Lung (tissue), 11 donors: ENCODE measurements at regions not wholly inside any gene's neighbourhood (a gene's known extent, or its start where the extent isn't known, plus 50 kb on each side); places are given as distances from the start of the nearest gene placed in this dataset.
"Not testable (repeated sequence)": the region's sequence is repeated elsewhere in the genome, so short reads cannot be mapped to it uniquely, and the experiment has no call there.

ENCODE experiments used
- ATAC-seq: fragments of 200-7000 bp; cut with Tn5 transposase; one replicate; pipeline ENCODE4 v1.9.1; 2020; ENCODE audit warnings: moderate number of reproducible peaks; ENCODE audit not compliant: insufficient read depth, low FRiP score
- DNase-seq, 3 donors: peaks; one replicate each; pipeline ENCODE4 v3.0.0-alpha.2; 2013 to 2017
- H3K27ac ChIP-seq, 2 donors: one replicate each; pipeline ENCODE4 v1.5.1; 2013; ENCODE audit warnings: mild to moderate bottlenecking in 2 of 2, moderate library complexity in 2 of 2, control low read depth in 1 of 2, inconsistent platforms in 1 of 2, low read depth in 1 of 2, low read length in 1 of 2
- H3K27me3 ChIP-seq, 3 donors: one replicate each; pipeline ENCODE4 v1.5.1; 2013; ENCODE audit warnings: low read length in 2 of 3; ENCODE audit not compliant: control insufficient read depth in 3 of 3, insufficient read depth in 3 of 3
- H3K36me3 ChIP-seq, 4 donors: one replicate each; pipeline ENCODE4 v1.5.1; 2013; ENCODE audit warnings: low read length in 4 of 4, mild to moderate bottlenecking in 1 of 4, moderate library complexity in 1 of 4; ENCODE audit not compliant: control insufficient read depth in 4 of 4, insufficient read depth in 4 of 4
- H3K4me1 ChIP-seq, 5 donors: one replicate each; pipeline ENCODE4 v1.5.1; 2013; ENCODE audit warnings: low read length in 5 of 5, mild to moderate bottlenecking in 2 of 5, moderate library complexity in 1 of 5; ENCODE audit not compliant: control insufficient read depth in 5 of 5, insufficient read depth in 5 of 5
- H3K4me3 ChIP-seq: one replicate; pipeline ENCODE4 v1.5.1; 2013; ENCODE audit warnings: mild to moderate bottlenecking, control low read depth, moderate library complexity
- H3K9ac ChIP-seq, 2 donors: one replicate each; pipeline ENCODE4 v1.5.1; 2013; ENCODE audit warnings: low read length in 2 of 2, control low read depth in 1 of 2; ENCODE audit not compliant: insufficient read depth in 1 of 2
- H3K9me3 ChIP-seq, 4 donors: one replicate each; pipeline ENCODE4 v1.5.1; 2013; ENCODE audit warnings: low read length in 3 of 4, mild to moderate bottlenecking in 1 of 4, moderate library complexity in 1 of 4; ENCODE audit not compliant: control insufficient read depth in 4 of 4, insufficient read depth in 3 of 4
- CTCF ChIP-seq: IDR thresholded peaks from 2 replicates; pipeline ENCODE4 v1.5.1; 2012; ENCODE audit warnings: mild to moderate bottlenecking; ENCODE audit errors: control extremely low read depth, extremely low read depth
- WGBS, 2 donors: extraction: QIAGEN DNeasy Blood & Tissue Kit; methylation state at CpG; one replicate each; pipeline ENCODE4 v1.1.7; 2013; 5-methylcytosine and 5-hydroxymethylcytosine counted together
- donor health status: control.
- donor health status: control.
- donor health status: Bipolar disorder and iron deficiency.
- donor health status: healthy.
- donor health status: DM: yes; HTN: yes; CAD: no.

DNA sequence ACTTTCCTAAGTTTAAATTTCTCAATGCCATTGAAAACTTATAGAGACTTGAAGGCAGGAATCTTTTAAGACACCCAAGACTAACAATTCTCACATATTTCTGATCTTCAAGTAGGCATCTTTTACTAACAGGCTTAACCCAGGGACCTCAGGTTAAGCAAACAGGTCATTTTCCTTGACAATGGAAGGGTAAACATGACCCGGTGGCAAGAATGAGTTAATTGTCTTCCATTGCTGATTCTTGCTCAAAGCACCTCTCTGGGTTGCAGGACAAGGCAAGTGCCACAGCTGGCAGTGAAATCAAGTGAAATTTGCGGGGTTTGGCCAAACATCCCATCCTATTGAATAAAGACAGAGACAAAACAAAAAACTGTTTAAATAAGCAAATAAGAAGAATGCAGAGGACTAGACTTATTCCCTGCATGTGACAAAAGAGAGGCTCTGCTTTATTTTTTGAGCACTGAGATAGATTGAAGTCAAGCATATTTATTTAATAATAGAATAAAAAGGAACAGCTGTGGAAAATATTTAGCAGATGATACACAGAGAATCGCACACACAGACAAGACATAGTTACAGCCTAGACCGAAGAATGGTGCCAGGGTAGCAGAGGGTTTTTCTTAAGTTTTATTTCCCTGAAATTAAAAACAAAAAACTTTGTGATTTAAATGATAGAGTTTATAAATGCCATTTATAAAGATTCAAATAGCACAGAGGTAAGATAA lies 56.0 kb upstream of the MITF start:
- no peak for ATAC-seq
- no peak for TF ChIP-seq CTCF

GRCh38 chr3:69677456-69677855 lies 61.8 kb upstream of the MITF start:
- WGBS, 2 donors, result 91 to 97% methylated on average over 14 to 30 of the region's 30 CpGs
- not testable (repeated sequence) for H3K27ac ChIP-seq, H3K27me3 ChIP-seq, H3K9ac ChIP-seq, H3K9me3 ChIP-seq, ATAC-seq, H3K4me1 ChIP-seq, DNase-seq, H3K36me3 ChIP-seq, H3K4me3 ChIP-seq

More for the DNA sequence above, 56.0 kb upstream of the MITF start:
- Histone ChIP-seq H3K9me3 (no peaks in the 10 kb centered on the region), H3K4me3 (no peak overlapping the region), H3K36me3 (no peaks in the 10 kb centered on the region), H3K27me3 (no peaks in the 10 kb centered on the region), H3K9ac (no peak overlapping the region), H3K27ac (no peak overlapping the region), H3K4me1 (peaks cover 0 to 6% (median 0%) of the 10 kb centered on the region in 5 donors)
- DNase-seq, result no peak
- WGBS, 2 donors, result 54 to 64% methylated on average over 4 of the region's 4 CpGs

DNA sequence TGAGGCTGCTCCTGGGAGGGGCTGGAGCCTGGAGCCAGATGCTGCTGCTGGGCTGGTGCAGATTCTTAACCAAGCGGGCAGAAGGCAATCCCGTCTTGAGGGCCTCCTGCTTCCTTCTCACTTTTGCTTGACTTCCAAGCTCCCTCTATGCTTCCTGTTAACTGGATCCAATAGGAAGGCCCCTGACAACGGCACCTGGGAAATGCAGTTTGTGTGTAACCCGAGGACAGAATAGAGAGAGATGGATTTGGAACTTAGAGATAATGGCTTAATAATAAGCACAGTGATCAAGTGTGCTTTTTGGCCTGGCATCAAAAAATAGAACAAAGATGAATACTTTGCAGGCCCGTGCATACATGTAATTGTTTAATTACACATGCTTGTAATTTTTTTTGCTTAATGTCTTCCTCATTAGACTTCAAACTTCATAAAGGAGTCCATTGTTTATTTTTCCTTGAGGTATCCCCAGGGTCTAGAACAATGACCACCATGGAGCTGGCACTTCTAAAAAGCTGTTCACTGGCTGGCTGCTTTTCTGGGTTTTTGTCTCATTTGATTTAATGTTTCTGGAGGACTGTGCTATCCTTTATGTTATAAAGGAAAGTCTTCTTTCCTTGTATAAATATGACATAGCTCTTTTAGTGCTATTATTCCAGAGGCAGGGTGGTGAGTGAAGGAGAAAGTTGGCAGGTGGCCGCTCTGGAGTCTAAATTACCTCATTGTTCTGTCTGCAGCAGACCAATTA lies 63.3 kb upstream of the MITF start:
- H3K4me3 ChIP-seq, result no peak overlapping the region
- 60 to 62% methylated on average over 6 of the region's 6 CpGs for WGBS, 2 donors
- H3K9ac ChIP-seq, result no peak overlapping the region
- H3K9me3 ChIP-seq, result no peaks in the 10 kb centered on the region
- no peaks in the 10 kb centered on the region for H3K27me3 ChIP-seq
- H3K27ac ChIP-seq, result no peak overlapping the region
- DNase-seq (peak in 1 of 3 donors; percentile 39), ATAC-seq (no peak)
- no peaks in the 10 kb centered on the region for H3K36me3 ChIP-seq
- peaks cover 0 to 6% (median 2%) of the 10 kb centered on the region in 5 donors for H3K4me1 ChIP-seq
- no peak for TF ChIP-seq CTCF

DNA sequence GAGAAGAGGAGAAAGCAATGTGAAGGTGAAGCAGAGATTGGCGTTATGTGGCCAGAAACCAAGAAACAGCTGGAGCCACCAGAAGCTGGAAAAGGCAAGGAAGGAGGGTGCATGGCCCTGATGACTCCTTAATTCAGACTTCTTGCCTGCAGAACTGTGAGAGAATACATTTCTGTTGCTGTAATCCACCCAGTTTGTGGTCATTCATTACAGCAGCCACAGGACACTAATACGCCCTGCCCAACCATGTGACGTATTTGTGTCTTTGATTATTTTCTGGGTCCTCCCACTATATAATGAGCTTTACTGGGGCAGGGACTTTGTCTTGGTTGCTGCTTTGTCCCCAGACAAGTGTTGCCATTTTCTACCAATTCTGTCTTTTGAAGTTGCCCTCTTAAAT lies 64.5 kb upstream of the MITF start:
- ATAC-seq (no peak), DNase-seq (no peak)
- no peak for TF ChIP-seq CTCF
- peaks cover 0 to 6% (median 2%) of the 10 kb centered on the region in 5 donors for H3K4me1 ChIP-seq
- WGBS, 2 donors, result 93 to 94% methylated on average over 3 of the region's 3 CpGs
- H3K9ac ChIP-seq, result no peak overlapping the region
- no peaks in the 10 kb centered on the region for H3K36me3 ChIP-seq
- H3K4me3 ChIP-seq, result no peak overlapping the region
- no peaks in the 10 kb centered on the region for H3K9me3 ChIP-seq
- H3K27me3 ChIP-seq, result no peaks in the 10 kb centered on the region
- H3K27ac ChIP-seq, result no peak overlapping the region
